Left colon (tissue), 2 donors: ENCODE measurements at regions not wholly inside any gene's neighbourhood (a gene's known extent, or its start where the extent isn't known, plus 50 kb on each side); places are given as distances from the start of the nearest gene placed in this dataset.

ENCODE experiments used
- ATAC-seq: fragments of 200-7000 bp; cut with Tn5 transposase; one replicate; pipeline ENCODE4 v1.9.1; 2020; ENCODE audit warnings: mild to moderate bottlenecking, moderate library complexity
- DNase-seq, 2 donors: peaks; one replicate each; pipeline ENCODE4 v3.0.0-alpha.2; 2020
- intact Hi-C, 2 donors: fragments of 100-400 bp; cut with DNase I in 1 of 2; cut with micrococcal nuclease in 1 of 2; formaldehyde crosslinking; loops; one replicate each; pipeline versions ENCODE4 v1.11.2 to v1.14.0; 2022; cut with DNase I, micrococcal nuclease
- donor health status: DM: no; HTN: no; CAD: no.
- donor health status: DM: yes; HTN: yes; CAD: no.

- intact Hi-C loops: no loop called here
- ATAC-seq (no peak), DNase-seq (no peak)
Measured at GRCh38 chr7:124449896-124450295, 315.7 kb downstream of the GPR37 start.

DNA sequence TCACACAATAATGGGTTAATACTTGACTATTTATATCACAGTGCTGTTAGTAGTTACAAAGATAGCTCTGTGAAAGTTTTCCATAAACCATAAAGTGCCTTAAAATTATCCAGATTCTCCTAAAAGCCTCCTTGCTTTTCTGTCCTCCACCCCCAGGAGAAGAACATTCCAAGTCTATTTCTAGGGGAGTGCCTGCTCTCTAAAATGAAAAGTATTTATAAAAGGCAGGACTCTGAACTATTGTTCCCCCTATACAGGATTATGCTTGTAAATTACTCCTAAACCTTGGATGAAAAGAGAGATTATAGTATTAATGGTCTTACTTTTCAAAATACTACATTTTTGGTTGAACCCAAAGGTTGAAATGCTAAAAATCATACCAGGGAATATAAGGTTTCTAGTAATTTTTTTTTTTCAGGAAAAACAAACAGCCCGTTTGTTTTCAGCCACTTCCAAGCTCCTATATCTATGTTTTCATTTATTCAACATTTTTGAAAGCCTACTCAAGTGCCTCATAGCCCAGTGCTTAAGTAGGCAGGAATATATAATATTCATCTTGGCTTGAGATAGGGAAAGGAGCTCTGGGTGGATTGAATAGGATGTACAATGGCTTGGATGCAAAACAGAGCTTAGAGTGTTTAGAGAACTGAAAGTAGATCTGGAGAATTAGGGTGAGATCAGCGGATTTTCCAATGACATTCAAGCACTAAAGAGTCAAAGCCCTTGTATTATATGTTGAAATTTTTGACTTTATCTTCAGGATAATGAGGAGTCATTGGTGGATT, 320.7 kb downstream of the GPR37 start:
- DNase-seq (no peak), ATAC-seq (no peak)
- intact Hi-C loops: no loop called here

GRCh38 chr7:124443762-124444161, 321.8 kb downstream of the GPR37 start:
- DNase-seq (no peak), ATAC-seq (no peak)
- intact Hi-C loops: no loop called here

DNA sequence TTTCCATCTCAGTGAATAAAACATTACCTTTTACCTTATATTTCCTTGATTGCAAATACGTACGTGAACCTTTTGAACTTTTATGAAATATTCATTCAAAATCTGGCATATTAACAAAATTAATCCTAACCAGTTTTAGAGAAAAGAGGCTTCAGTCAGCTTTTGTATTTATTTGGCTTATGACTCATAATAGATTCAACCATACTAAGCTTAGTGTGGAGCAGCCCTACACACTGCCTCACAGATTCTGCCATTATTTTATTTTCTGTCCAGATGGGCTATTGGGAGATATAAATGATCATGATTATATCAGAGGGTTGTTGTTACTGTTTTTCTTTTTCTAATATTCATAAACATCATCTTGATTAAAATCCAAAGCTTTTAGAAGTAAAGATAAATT, 325.5 kb downstream of the GPR37 start:
- ATAC-seq (no peak), DNase-seq (no peak)
- intact Hi-C loops: no loop called here

DNA sequence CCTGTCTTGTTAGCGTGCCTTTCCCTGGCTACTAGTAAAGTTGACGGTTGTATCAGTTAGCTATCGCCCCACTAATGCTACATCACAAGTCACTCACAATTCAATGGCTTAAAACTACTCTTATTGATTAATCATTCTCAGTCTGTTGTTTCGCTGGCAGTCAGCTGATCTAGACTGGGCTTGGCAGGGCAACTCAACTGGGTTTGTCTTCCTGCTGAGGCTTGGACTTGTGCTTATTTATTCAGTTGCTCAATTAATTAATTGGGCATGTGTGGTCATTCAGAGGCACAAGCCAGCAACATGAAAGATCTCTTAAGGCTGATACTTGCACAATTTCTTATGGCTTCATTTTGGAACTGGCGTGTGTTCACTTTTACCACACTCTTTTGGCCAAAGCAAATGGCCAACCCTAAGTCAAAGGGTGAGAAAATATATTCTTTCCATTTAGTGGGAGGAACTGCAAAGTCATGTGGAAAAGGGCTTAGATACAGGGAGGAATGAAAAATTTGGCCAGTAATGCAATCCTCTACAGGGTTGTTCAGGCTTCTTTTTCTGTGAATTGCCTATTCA, 333.5 kb downstream of the GPR37 start:
- ATAC-seq: no peak
- intact Hi-C loops: no loop called here

DNA sequence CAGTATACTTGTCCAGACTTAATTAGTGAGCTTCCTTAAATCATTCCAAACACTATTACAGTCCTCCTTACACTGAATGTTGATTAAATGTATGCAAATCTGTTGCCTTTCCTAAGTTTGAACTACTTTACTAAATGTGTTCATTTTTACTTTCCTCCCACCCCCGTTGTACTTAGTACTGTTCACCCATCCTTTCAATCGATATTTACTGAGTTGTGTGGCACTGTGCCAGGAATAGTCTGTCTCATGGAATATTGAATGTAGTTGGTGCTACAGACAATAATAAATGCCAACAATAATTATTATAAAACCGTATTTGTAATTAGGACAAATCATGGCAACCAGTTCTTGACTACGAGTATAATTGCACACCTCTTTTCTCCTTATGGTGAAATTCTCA, 335.7 kb downstream of the GPR37 start:
- DNase-seq (no peak), ATAC-seq (no peak)
- intact Hi-C loops: no loop called here

More for the DNA sequence above, 333.5 kb downstream of the GPR37 start:
- no peak for DNase-seq

GRCh38 chr7:124428781-124429180, 336.8 kb downstream of the GPR37 start:
- intact Hi-C loops: no loop called here
- no peak for ATAC-seq
- DNase-seq: no peak

DNA sequence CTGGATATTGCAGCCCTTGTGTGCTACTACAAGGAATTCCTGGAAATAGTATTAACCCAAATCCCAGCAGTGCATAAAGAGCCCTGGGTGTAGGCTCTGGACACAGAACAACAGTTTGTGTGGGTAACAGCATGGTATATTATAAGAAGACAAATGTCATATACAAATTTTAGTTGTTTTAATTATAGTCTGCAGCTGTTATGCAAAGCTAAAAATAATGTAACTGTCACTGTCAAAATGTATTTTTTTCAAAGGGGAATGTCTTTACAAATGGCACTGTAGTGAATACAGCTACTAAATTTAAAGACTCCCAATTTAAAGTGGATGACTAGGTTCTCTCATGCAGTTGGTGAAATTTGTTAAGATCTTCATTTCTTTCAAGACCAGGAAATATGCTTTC, 339.0 kb downstream of the GPR37 start:
- intact Hi-C loops: no loop called here
- ATAC-seq (no peak), DNase-seq (no peak)

- no peak for ATAC-seq
- no peak for DNase-seq
- intact Hi-C loops: no loop called here
Measured at GRCh38 chr7:124423863-124424262, 341.7 kb downstream of the GPR37 start.

- intact Hi-C loops: no loop called here
- no peak for ATAC-seq
- DNase-seq: no peak
Measured at GRCh38 chr7:124422081-124422480, 343.5 kb downstream of the GPR37 start.

DNA sequence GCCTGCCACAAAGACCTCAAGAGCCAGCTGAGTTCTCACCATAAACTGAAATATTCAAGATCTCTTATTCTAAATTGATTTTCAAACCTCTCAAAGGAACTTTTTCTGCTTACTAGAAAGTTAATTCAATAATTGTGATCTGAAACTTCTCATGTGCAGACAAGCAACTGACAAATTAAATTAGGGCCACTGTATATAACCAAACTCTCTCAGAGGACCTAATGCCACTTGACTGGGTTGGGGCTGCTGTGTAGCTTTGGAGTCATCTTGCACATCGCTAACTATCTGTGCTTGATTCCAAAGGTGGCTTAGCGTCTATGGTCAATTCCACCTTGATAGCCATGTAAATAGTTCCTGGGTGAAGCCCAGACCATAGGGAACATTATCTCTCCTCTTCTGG, 345.2 kb downstream of the GPR37 start:
- DNase-seq (no peak), ATAC-seq (no peak)
- intact Hi-C loops: no loop called here

DNA sequence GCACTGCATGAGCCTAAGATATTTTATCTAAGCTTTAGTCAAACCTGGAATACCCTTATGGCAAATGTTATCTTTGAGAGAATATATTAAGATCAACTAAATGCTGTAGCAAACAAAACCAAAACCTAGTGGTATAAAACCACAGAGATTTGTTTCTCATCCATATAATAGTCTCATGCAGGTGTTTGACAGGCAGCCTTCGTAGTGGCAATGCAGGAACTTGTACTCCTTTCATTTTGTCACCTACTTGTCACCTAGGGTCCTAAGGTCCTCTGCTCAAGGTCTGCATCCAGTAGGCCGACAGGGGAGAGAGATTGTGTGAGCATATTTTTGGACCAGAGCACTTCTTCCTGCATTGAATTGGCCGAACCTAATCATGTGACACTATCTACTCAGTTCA, 352.6 kb downstream of the GPR37 start:
- no peak for DNase-seq
- intact Hi-C loops: no loop called here
- ATAC-seq: no peak

- intact Hi-C loops: no loop called here
- DNase-seq (no peak), ATAC-seq (no peak)
Measured at GRCh38 chr7:124412531-124412930, 353.1 kb downstream of the GPR37 start.

DNA sequence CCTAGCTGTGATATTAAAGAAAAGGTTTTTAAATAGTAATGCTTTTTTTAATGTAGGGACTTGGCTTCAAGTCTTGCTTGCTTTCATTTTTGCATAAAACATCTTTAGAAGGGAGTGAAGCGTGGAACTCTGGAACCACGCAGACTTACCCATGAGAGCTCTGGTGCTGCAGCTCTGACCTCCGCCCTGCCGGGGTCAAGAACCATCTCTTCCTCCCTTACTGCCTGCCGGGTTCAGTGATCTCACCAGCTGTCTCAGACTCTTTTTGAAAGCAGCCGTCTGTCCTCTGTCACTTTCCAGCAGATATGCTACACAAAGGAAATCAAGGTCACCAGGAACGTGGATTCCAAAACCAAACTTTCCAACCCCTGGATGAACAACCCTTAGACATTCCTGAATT, 353.8 kb downstream of the GPR37 start:
- DNase-seq (no peak), ATAC-seq (no peak)
- intact Hi-C loops: no loop called here

DNA sequence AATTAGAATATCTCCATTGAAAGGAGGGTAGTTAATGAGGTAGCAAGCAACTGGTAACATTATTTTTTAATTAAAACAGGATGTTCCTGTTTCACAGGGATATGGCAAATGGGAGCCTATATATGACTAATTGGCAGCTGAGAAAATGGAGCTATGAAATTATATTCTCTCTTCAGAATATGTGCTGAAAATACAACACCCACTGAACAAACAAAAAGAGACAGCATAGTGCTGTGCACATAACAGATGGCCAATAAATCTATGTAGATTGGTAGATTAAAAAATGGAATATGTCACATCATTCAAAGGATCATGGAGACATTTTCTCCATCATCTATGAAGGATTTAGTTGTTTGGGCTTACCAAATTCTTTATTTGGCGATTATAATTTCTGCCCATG, 362.0 kb downstream of the GPR37 start:
- intact Hi-C loops: no loop called here
- ATAC-seq (no peak), DNase-seq (no peak)

DNA sequence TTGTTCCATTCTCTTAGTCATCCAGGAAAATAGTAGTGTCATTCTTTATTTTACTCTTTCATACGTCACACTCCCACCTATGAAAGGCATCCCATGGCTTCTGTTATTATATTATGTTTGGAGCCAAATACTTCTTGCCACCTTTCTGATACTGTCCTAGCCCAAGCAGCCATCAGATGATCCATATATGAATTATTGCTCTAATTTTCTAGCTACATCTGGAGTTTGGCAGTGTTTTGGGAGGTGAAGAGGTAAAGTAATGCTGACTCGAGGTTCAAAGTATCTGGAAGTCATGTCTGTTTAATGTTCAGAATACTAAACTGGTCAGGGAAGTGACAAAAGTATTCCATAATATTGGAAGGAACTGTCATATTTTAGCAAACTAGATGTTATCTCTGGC, 362.5 kb downstream of the GPR37 start:
- DNase-seq (no peak), ATAC-seq (no peak)
- intact Hi-C loops: no loop called here

GRCh38 chr7:124399941-124400340, 365.7 kb downstream of the GPR37 start:
- ATAC-seq (no peak), DNase-seq (no peak)
- intact Hi-C loops: no loop called here

DNA sequence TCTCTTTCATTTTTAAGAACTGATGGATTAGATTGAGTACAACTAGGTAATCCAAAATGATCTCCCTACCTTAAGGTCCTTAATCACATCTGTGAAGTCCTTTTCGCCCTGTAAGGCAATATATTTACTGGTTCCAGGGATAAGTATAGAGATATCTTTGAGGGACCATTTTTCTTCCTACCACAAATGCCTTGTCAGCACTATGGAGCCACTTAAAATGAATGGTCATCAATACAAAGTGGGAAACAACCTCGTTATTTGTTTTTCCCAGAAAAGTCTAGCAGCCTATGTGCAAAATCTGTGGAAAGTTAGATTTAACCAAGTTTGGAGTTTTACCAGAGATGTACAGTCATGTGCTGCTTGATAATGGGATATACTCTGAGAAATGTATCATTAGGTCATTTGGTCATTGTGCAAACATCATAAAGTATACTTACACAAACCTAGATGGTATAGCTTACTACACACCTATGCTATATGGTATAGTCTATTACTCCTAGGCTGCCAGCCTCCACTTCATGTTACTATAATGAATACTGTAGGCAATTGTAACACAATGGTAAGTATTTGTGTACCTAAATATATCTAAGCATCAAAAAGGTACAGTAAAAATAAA, 366.2 kb upstream of the TMEM229A start:
- ATAC-seq: no peak
- intact Hi-C loops: no loop called here
- DNase-seq: no peak

DNA sequence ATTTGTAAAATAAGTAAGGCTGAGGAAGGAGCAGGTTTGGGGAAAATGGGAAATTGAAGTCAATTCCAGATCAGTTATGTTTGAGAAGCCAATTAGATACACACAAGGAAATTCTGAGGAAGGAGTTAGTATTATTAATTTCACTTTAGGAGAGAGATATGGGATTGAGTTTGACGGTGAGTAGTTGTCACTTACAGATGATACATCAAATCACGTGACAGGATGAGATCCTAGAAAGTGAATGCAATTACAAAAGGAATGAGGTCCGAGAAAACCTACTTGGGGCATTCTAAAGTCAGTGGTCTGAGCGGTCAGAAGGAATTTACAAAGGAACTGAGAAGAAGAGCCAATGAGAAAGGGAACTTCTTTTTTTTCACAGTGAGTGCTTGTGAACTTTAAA, 364.3 kb upstream of the TMEM229A start:
- no peak for ATAC-seq
- intact Hi-C loops: no loop called here
- DNase-seq: no peak

- DNase-seq (no peak), ATAC-seq (no peak)
- intact Hi-C loops: no loop called here
Measured at GRCh38 chr7:124390301-124390700, 357.4 kb upstream of the TMEM229A start.

DNA sequence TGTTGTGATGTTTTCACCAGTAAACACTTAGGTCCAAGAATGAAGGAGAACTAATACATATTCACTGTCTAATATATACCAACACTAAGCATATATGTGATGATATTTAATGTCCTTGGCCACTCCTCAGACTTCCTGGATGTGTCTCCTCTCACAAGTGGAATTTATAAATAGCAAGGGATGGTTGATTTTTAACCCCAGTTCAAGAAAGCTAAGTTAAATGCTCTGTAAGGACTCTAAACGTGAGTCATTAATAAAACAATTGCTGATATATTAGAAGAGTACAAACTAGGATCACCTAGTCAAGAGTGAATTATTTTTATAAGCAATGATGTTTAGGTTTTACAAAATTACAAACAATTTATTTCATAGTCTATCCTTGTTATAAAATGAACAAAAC, 355.9 kb upstream of the TMEM229A start:
- ATAC-seq: no peak
- intact Hi-C loops: no loop called here
- no peak for DNase-seq
